HEK293 (cell line): ENCODE measurements at regions not wholly inside any gene's neighbourhood (a gene's known extent, or its start where the extent isn't known, plus 50 kb on each side); places are given as distances from the start of the nearest gene placed in this dataset.

ENCODE experiments used
- CTCF ChIA-PET: fragments of 350-600 bp; formaldehyde crosslinking; extraction: SDS; loops from one replicate; lab custom pipeline; 2021; ENCODE audit warnings: antibody characterized with exemption; lab: Yijun Ruan, JAX
- POLR2A ChIA-PET: fragments of 300-600 bp; formaldehyde crosslinking; extraction: SDS; loops from one replicate; lab custom pipeline; 2020; ENCODE audit warnings: antibody characterized with exemption, inconsistent platforms; lab: Yijun Ruan, JAX
- H3K27ac ChIP-seq: fragments of 200-500 bp; sonication (Bioruptor generic); 2 replicates; pipeline ENCODE4 v1.5.1; 2014; ENCODE audit warnings: low read depth, low read length, control low read depth, inconsistent platforms; ENCODE audit errors: extremely low read depth
- H3K36me3 ChIP-seq, 2 experiments: fragments of 200-500 bp in 1 of 2; sonication (Bioruptor generic) in 1 of 2; 1 replicate in 1 of 2; 2 replicates in 1 of 2; pipeline ENCODE4 v1.5.1; 2014 to 2017; ENCODE audit warnings: inconsistent platforms in 2 of 2, low read length in 2 of 2; ENCODE audit not compliant: control insufficient read depth in 2 of 2, insufficient read depth in 1 of 2
- H3K4me1 ChIP-seq: fragments of 200-500 bp; sonication (Bioruptor generic); 2 replicates; pipeline ENCODE4 v1.5.1; 2014; ENCODE audit warnings: mild to moderate bottlenecking, low read length, inconsistent platforms; ENCODE audit not compliant: control insufficient read depth, insufficient read depth
- H3K4me3 ChIP-seq: 2 replicates; pipeline ENCODE4 v1.5.1; 2011; ENCODE audit warnings: low read depth, mild to moderate bottlenecking, control low read depth, low read length, moderate library complexity
- H3K9me3 ChIP-seq: fragments of 200-500 bp; sonication (Bioruptor generic); 2 replicates; pipeline ENCODE4 v1.5.1; 2014; ENCODE audit warnings: low read depth, low read length, inconsistent platforms; ENCODE audit not compliant: control insufficient read depth, insufficient read depth
- GLIS1 ChIP-seq: fragments of 450-650 bp; formaldehyde crosslinking; IDR thresholded peaks from 2 replicates; pipeline ENCODE4 v1.5.1; 2016; ENCODE audit warnings: missing biosample characterization, missing genetic modification characterization
- GLIS2 ChIP-seq: fragments of 450-650 bp; formaldehyde crosslinking; IDR thresholded peaks from 2 replicates; pipeline ENCODE4 v1.5.1; 2016; ENCODE audit warnings: missing biosample characterization, missing genetic modification characterization
- KLF10 ChIP-seq: fragments of 450-650 bp; IDR thresholded peaks from 2 replicates; pipeline ENCODE4 v1.5.1; 2018; ENCODE audit warnings: missing biosample characterization, mild to moderate bottlenecking, missing genetic modification characterization
- KLF16 ChIP-seq: fragments of 450-650 bp; formaldehyde crosslinking; IDR thresholded peaks from 2 replicates; pipeline ENCODE4 v1.5.1; 2017; ENCODE audit warnings: missing biosample characterization, missing genetic modification characterization
- KLF9 ChIP-seq: fragments of 450-650 bp; formaldehyde crosslinking; IDR thresholded peaks from 2 replicates; pipeline ENCODE4 v1.5.1; 2016; ENCODE audit warnings: missing biosample characterization, missing genetic modification characterization, low read depth
- PRDM4 ChIP-seq: fragments of 450-650 bp; formaldehyde crosslinking; IDR thresholded peaks from 2 replicates; pipeline ENCODE4 v1.5.1; 2017; ENCODE audit warnings: missing biosample characterization, missing genetic modification characterization
- ZBTB11 ChIP-seq: fragments of 450-650 bp; formaldehyde crosslinking; conservative IDR thresholded peaks from 2 replicates; pipeline ENCODE4 v1.5.1; 2016; ENCODE audit warnings: low read depth, missing biosample characterization, missing genetic modification characterization
- ZBTB26 ChIP-seq: fragments of 450-650 bp; formaldehyde crosslinking; optimal IDR thresholded peaks from 2 replicates; pipeline ENCODE3; 2016; ENCODE audit warnings: missing biosample characterization, mild to moderate bottlenecking, missing genetic modification characterization
- ZNF112 ChIP-seq: fragments of 450-650 bp; formaldehyde crosslinking; IDR thresholded peaks from 2 replicates; pipeline ENCODE4 v1.5.0; 2017; ENCODE audit warnings: missing biosample characterization, missing genetic modification characterization
- ZNF174 ChIP-seq: fragments of 450-650 bp; formaldehyde crosslinking; IDR thresholded peaks from 2 replicates; pipeline ENCODE4 v1.5.0; 2017; ENCODE audit warnings: missing biosample characterization, mild to moderate bottlenecking, missing genetic modification characterization
- ZNF24 ChIP-seq: fragments of 450-650 bp; formaldehyde crosslinking; IDR thresholded peaks from 2 replicates; pipeline ENCODE4 v1.5.1; 2016; ENCODE audit warnings: missing biosample characterization, missing genetic modification characterization
- ZNF274 ChIP-seq, 2 experiments: fragments of 200-500 bp in 1 of 2; fragments of 450-650 bp in 1 of 2; sonication (Bioruptor generic) in 1 of 2; formaldehyde crosslinking in 1 of 2; IDR thresholded peaks; 2 replicates each; pipeline versions ENCODE4 v1.5.1 to v1.6.1; 2014 to 2016; ENCODE audit warnings: borderline replicate concordance in 1 of 2, inconsistent platforms in 1 of 2, low read length in 1 of 2, missing biosample characterization in 1 of 2, missing genetic modification characterization in 1 of 2
- ZNF488 ChIP-seq: fragments of 450-650 bp; formaldehyde crosslinking; IDR thresholded peaks from 2 replicates; pipeline ENCODE4 v1.5.1; 2016; ENCODE audit warnings: missing biosample characterization, missing genetic modification characterization
- ZNF529 ChIP-seq: fragments of 450-650 bp; formaldehyde crosslinking; IDR thresholded peaks from 2 replicates; pipeline ENCODE4 v1.5.1; 2017; ENCODE audit warnings: missing genetic modification characterization, missing biosample characterization; ENCODE audit not compliant: insufficient replicate concordance
- ZNF548 ChIP-seq: fragments of 450-650 bp; formaldehyde crosslinking; IDR thresholded peaks from 2 replicates; pipeline ENCODE4 v1.5.1; 2016; ENCODE audit warnings: missing biosample characterization, missing genetic modification characterization
- ZNF660 ChIP-seq: fragments of 450-650 bp; IDR thresholded peaks from 2 replicates; pipeline ENCODE4 v1.5.1; 2018; ENCODE audit warnings: missing biosample characterization, mild to moderate bottlenecking, missing genetic modification characterization
- ZNF747 ChIP-seq: fragments of 450-650 bp; formaldehyde crosslinking; IDR thresholded peaks from 2 replicates; pipeline ENCODE4 v1.5.1; 2016; ENCODE audit warnings: missing biosample characterization, missing genetic modification characterization
- ZNF785 ChIP-seq: fragments of 450-650 bp; formaldehyde crosslinking; IDR thresholded peaks from 2 replicates; pipeline ENCODE4 v1.5.1; 2016; ENCODE audit warnings: missing biosample characterization, missing genetic modification characterization

- TF ChIP-seq ZBTB11 = no peak
These were observed 204.9 kb upstream of the FOXF1 start (continued) for GRCh38 chr16:86305440-86305839.

GRCh38 chr16:86306011-86306644, 204.2 kb upstream of the FOXF1 start:
- Histone ChIP-seq H3K9me3 (no peaks in the 10 kb centered on the region), H3K36me3 (no peaks in the 10 kb centered on the region), H3K4me3 (no peak overlapping the region), H3K4me1 (no peaks in the 10 kb centered on the region), H3K27ac (no peak overlapping the region)
- POLR2A ChIA-PET = no interaction called here
- no peak for TF ChIP-seq ZNF548 (tag by site-specific recombination)
- no peak for TF ChIP-seq ZNF24 (tag by site-specific recombination)
- TF ChIP-seq ZNF274 (IDR thresholded peaks at IDR 0.05; ENCODE audit: low read length) = no peak
- no peak for TF ChIP-seq ZNF274 (tag by site-specific recombination; IDR thresholded peaks at IDR 0.05; ENCODE audit: borderline replicate concordance)
- TF ChIP-seq ZNF660 (tag by site-specific recombination) = no peak
- TF ChIP-seq KLF16 (tag by site-specific recombination) = no peak
- TF ChIP-seq ZNF747 (tag by site-specific recombination) = no peak
- TF ChIP-seq KLF10 (tag by site-specific recombination) = no peak
- no peak for TF ChIP-seq ZBTB26 (tag by site-specific recombination)
- TF ChIP-seq ZNF488 (tag by site-specific recombination) = no peak
- TF ChIP-seq KLF9 (tag by site-specific recombination) = no peak
- TF ChIP-seq GLIS2 (tag by site-specific recombination) = no peak
- TF ChIP-seq ZNF785 = no peak
- no peak for TF ChIP-seq GLIS1 (tag by site-specific recombination)
- no peak for TF ChIP-seq PRDM4 (tag by site-specific recombination)
- TF ChIP-seq ZNF529 (tag by site-specific recombination) = no peak
- TF ChIP-seq ZNF112 (tag by site-specific recombination) = no peak
- no peak for TF ChIP-seq ZNF174 (tag by site-specific recombination)
- CTCF ChIA-PET = no interaction called here
